ENCODE measurements at regions not wholly inside any gene's neighbourhood (a gene's known extent, or its start where the extent isn't known, plus 50 kb on each side); places are given as distances from the start of the nearest gene placed in this dataset.

DNA sequence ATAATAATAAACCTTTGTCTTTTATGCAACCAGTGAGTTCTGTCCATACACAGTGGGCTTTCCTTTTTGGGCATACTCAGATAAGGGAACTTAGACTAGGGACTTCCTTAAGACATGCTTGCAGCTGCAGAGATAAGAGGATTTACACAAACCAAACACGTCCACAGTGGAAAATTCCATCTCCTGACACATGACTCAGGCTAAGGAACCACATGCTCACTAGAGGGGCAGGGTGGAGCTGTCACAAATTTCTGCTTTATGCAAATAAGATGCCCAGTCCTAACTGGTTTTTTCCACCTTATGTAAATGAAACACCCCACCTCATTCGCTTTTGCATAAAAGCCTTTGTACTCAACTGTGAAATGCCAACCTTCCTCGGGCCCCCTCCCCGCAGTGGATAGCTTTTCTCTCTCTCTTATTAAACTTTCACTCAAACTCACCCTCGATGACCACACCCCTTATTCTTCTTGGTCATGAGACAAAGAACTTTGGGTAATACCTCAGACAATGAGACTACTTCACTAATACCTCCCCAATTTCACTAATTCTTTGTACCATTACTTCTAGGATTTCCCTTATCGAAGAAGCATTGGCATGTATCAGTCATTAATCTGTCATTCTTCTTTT is 170.3 kb upstream of the FTMT start:
- no peaks in the 10 kb centered on the region for H3K27me3 ChIP-seq (ENCODE audit: insufficient read depth, low read length)
- H3K4me3 ChIP-seq (ENCODE audit: low read length) = no peak overlapping the region
- H3K9me3 ChIP-seq (ENCODE audit: low read length) = no peaks in the 10 kb centered on the region
- H2AFZ ChIP-seq (ENCODE audit: low read depth, low read length) = no peak overlapping the region
- no peaks in the 10 kb centered on the region for H3K36me3 ChIP-seq (ENCODE audit: insufficient read depth, low read length)
- no peaks in the 10 kb centered on the region for H3K4me1 ChIP-seq (ENCODE audit: insufficient read depth, low read length)

DNA sequence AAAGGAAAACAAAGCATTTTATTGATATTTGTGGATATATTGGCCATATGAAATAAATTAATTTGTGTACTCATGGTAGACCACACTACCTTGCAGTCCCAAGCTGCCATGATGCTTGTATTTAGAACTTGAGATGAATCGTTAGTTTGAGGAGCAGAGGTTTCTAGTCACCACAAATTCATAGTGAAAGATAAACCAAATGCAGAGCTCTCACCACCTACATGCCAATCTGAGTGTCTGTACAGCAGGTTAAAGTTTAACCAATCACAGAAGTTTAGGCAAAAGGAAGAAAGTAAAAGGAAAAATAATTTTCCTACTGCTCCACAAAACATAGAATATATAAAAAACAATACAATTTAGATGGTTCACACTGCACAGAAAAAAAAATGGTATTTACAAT is 163.6 kb upstream of the FTMT start:
- no peaks in the 10 kb centered on the region for H3K36me3 ChIP-seq (ENCODE audit: insufficient read depth, low read length)
- no peaks in the 10 kb centered on the region for H3K4me1 ChIP-seq (ENCODE audit: insufficient read depth, low read length)
- H3K27me3 ChIP-seq (ENCODE audit: insufficient read depth, low read length) = no peaks in the 10 kb centered on the region
- no peak overlapping the region for H2AFZ ChIP-seq (ENCODE audit: low read depth, low read length)
- no peaks in the 10 kb centered on the region for H3K9me3 ChIP-seq (ENCODE audit: low read length)
- no peak overlapping the region for H3K4me3 ChIP-seq (ENCODE audit: low read length)

DNA sequence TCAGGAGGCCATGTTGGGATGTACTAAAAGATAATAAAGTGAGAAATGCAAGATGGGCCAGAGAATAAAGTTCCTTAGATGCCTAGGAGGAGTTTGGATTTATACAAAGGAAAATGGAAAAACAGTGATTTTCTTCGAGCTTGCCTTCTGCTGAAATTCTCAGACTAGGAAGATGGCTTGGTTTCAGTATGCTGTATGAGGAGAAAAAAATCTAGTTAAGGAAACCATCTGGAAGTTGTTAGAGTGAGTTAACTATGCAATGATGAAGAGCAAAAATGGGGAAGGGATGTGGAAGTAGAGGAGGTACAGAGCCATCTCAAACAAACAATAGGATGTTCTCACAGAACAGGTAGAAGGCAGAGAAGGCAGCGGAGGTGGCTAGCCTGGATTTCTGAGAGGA is 162.9 kb upstream of the FTMT start:
- no peaks in the 10 kb centered on the region for H3K27me3 ChIP-seq (ENCODE audit: insufficient read depth, low read length)
- no peaks in the 10 kb centered on the region for H3K9me3 ChIP-seq (ENCODE audit: low read length)
- no peak overlapping the region for H3K4me3 ChIP-seq (ENCODE audit: low read length)

DNA sequence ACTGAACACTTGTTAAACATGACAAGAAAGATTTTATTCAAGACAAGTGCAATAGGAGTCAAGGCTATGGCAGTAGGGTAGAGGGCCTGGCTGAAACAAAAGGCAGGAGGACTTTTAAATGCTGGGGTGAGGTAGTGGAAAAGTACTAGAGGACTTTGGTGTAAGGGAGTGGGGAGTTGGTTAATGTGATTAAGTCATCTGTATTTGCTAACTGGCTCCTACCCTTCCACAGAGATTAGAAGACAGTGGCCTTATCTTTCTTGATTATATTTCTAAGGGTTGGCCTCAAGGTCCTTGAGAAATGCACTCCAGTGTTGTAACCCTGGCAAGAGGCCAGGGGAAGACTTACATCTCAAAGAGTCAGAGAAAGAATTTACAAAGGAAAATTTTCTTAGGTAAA is 160.2 kb upstream of the FTMT start:
- Histone ChIP-seq H3K4me1 (ENCODE audit: insufficient read depth, low read length) (no peaks in the 10 kb centered on the region), H3K4me3 (ENCODE audit: low read length) (no peak overlapping the region), H2AFZ (ENCODE audit: low read depth, low read length) (no peak overlapping the region), H3K36me3 (ENCODE audit: insufficient read depth, low read length) (no peaks in the 10 kb centered on the region), H3K9me3 (ENCODE audit: low read length) (no peaks in the 10 kb centered on the region), H3K27me3 (ENCODE audit: insufficient read depth, low read length) (no peaks in the 10 kb centered on the region)

More for the DNA sequence above, 162.9 kb upstream of the FTMT start:
- H3K4me1 ChIP-seq (ENCODE audit: insufficient read depth, low read length) = no peaks in the 10 kb centered on the region
- no peak overlapping the region for H2AFZ ChIP-seq (ENCODE audit: low read depth, low read length)
- no peaks in the 10 kb centered on the region for H3K36me3 ChIP-seq (ENCODE audit: insufficient read depth, low read length)

DNA sequence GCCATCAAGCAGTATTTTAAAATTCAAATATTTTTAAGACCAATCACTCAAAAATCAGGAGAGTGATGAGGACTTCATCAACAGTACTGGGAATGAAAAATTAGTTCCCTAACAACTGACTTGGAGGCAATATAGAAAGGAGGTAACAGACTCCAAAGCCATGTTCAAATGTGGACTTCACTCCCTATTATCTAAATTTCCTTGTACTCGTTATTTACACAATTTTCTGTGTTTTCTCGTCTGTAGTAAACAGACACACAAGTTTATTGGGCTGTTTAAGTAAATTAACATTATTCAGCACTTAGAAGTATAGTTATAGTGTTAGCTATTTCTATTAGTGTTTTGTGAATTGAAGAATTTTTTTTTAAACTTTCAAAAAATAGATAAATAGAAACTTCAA is 159.5 kb upstream of the FTMT start:
- no peaks in the 10 kb centered on the region for H3K36me3 ChIP-seq (ENCODE audit: insufficient read depth, low read length)

DNA sequence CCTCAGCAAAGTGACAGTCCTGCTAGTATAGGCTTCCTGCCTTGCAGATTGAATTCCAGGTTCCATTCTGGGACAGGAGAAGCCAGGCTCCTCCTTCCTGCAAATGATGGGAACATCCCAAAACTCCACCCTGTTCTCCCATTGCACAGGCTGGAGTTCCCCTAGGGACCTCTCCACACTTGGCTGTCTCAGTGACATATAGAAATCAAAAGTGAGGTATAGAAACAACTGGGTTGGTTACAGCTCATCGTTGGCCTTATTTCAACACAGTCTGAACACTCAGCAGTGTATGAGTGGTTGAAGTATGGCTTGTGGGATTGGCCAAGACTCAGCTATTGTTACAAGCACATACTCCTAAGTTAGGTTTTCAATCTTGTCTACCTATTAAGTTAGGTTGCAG is 157.8 kb upstream of the FTMT start:
- Histone ChIP-seq H3K9me3 (ENCODE audit: low read length) (no peaks in the 10 kb centered on the region), H3K4me3 (ENCODE audit: low read length) (no peak overlapping the region), H2AFZ (ENCODE audit: low read depth, low read length) (no peak overlapping the region), H3K36me3 (ENCODE audit: insufficient read depth, low read length) (no peaks in the 10 kb centered on the region), H3K27me3 (ENCODE audit: insufficient read depth, low read length) (no peaks in the 10 kb centered on the region), H3K4me1 (ENCODE audit: insufficient read depth, low read length) (no peaks in the 10 kb centered on the region)

More for the DNA sequence above, 159.5 kb upstream of the FTMT start:
- H3K4me3 ChIP-seq (ENCODE audit: low read length) = no peak overlapping the region
- H3K27me3 ChIP-seq (ENCODE audit: insufficient read depth, low read length) = no peaks in the 10 kb centered on the region
- H3K9me3 ChIP-seq (ENCODE audit: low read length) = no peaks in the 10 kb centered on the region
- no peak overlapping the region for H2AFZ ChIP-seq (ENCODE audit: low read depth, low read length)
- H3K4me1 ChIP-seq (ENCODE audit: insufficient read depth, low read length) = no peaks in the 10 kb centered on the region

DNA sequence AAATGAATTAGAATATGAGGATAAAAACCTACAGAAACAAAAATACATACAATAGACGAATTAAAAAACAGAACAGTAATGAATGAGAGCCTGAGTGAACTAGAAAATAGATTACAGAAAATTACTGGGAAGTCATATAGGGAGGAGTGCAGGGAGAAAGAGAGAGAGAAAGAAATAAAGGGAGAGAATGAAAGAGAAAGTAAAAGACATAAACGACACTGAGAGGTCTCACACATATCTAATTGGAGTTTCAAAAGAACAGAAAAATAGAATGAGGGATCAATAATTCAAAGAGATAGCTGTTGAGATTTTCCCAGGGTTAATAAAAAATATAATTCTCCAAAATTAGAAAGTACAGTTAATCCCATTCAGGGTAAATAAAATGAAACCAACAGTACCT is 156.4 kb upstream of the FTMT start:
- H3K36me3 ChIP-seq (ENCODE audit: insufficient read depth, low read length) = no peaks in the 10 kb centered on the region
- H3K9me3 ChIP-seq (ENCODE audit: low read length) = no peaks in the 10 kb centered on the region
- no peaks in the 10 kb centered on the region for H3K27me3 ChIP-seq (ENCODE audit: insufficient read depth, low read length)
- H2AFZ ChIP-seq (ENCODE audit: low read depth, low read length) = no peak overlapping the region
- no peaks in the 10 kb centered on the region for H3K4me1 ChIP-seq (ENCODE audit: insufficient read depth, low read length)
- no peak overlapping the region for H3K4me3 ChIP-seq (ENCODE audit: low read length)

DNA sequence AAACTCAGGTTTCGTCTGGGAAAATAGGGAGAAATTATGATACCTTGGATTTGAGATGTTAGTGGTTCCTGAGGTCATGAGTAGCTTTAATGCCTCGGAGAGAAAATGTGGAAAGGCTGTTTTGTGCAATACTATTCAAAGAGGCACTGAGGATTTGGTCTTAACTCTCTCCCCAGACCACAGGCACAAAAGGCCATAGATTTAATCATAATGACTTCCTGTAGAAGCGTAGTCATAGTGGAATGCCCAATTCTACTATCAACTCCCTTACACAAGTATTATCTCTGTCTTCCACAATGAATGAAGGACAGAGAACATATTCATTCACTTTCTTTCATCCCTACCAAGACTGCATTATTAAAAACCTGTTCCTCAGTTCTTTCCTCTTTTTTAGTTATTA is 153.0 kb upstream of the FTMT start:
- Histone ChIP-seq H3K27me3 (ENCODE audit: insufficient read depth, low read length) (no peaks in the 10 kb centered on the region), H3K4me1 (ENCODE audit: insufficient read depth, low read length) (peaks cover 8% of the 10 kb centered on the region), H3K4me3 (ENCODE audit: low read length) (no peak overlapping the region), H3K36me3 (ENCODE audit: insufficient read depth, low read length) (no peaks in the 10 kb centered on the region), H3K9me3 (ENCODE audit: low read length) (no peaks in the 10 kb centered on the region), H2AFZ (ENCODE audit: low read depth, low read length) (no peak overlapping the region)

DNA sequence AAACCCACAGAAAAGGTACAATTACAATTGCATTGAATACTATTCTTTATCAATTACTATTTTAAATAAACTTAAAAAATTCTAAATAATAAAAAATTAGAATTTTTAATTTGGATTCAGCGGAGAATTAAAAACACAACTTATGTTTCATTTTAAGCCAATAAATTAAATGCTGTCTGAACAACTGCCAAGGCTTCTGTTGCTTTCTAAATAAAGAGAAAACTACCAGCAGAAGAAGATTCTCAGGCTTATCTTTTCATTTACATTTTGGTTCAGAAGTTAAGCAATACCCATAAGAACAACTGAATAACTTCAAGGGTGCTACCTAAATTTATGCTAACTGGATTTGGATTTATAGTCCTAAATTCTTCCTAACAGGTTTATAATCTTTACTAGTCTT is 150.0 kb upstream of the FTMT start:
- H3K4me3 ChIP-seq (ENCODE audit: low read length) = no peak overlapping the region
- H3K36me3 ChIP-seq (ENCODE audit: insufficient read depth, low read length) = no peaks in the 10 kb centered on the region
- H3K4me1 ChIP-seq (ENCODE audit: insufficient read depth, low read length) = peaks cover 8% of the 10 kb centered on the region
- H3K9me3 ChIP-seq (ENCODE audit: low read length) = no peaks in the 10 kb centered on the region
- H3K27me3 ChIP-seq (ENCODE audit: insufficient read depth, low read length) = no peaks in the 10 kb centered on the region
- no peak overlapping the region for H2AFZ ChIP-seq (ENCODE audit: low read depth, low read length)

DNA sequence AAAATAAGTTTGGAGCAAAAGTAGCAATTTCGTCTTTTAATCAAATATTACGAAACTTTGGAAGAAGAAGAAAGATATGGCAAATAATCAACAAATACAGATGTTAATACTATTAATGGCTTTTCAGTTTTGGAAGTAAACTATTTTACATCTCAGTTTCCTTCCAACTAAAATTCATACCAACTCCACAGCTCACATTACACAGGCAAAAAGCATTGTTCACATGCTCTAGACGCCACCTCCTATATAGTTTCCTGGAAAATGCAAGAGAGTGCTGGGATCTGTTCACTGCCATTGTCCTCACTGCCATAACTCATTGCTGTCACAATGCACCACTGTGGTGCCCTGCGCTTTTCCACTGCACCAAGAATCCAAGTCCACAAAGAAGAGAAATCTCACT is 149.0 kb upstream of the FTMT start:
- Histone ChIP-seq H3K9me3 (ENCODE audit: low read length) (no peaks in the 10 kb centered on the region), H2AFZ (ENCODE audit: low read depth, low read length) (peak overlapping the region; percentile 78), H3K4me3 (ENCODE audit: low read length) (no peak overlapping the region), H3K4me1 (ENCODE audit: insufficient read depth, low read length) (peaks cover 8% of the 10 kb centered on the region), H3K27me3 (ENCODE audit: insufficient read depth, low read length) (no peaks in the 10 kb centered on the region), H3K36me3 (ENCODE audit: insufficient read depth, low read length) (no peaks in the 10 kb centered on the region)

DNA sequence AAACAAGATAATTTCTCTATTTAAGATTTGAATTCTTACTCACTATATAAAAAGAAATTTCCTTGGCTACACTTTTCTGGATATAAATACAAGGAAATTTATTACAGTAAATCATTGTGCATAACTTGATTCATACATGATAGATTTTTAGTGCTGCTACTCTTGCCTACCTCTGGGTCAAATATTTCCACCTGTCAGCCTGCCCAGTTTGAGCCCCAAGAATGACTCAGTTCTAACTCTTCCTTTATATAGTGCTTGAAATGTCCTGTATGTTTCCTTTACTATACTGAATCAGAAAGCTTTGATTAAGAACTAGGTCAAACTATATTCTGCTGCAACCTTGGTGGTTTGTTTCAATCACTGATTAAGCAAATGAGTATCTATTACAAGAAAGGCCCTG is 147.4 kb upstream of the FTMT start:
- Histone ChIP-seq H2AFZ (ENCODE audit: low read depth, low read length) (no peak overlapping the region), H3K9me3 (ENCODE audit: low read length) (no peaks in the 10 kb centered on the region), H3K4me1 (ENCODE audit: insufficient read depth, low read length) (peaks cover 8% of the 10 kb centered on the region), H3K27me3 (ENCODE audit: insufficient read depth, low read length) (no peaks in the 10 kb centered on the region), H3K4me3 (ENCODE audit: low read length) (no peak overlapping the region), H3K36me3 (ENCODE audit: insufficient read depth, low read length) (no peaks in the 10 kb centered on the region)

DNA sequence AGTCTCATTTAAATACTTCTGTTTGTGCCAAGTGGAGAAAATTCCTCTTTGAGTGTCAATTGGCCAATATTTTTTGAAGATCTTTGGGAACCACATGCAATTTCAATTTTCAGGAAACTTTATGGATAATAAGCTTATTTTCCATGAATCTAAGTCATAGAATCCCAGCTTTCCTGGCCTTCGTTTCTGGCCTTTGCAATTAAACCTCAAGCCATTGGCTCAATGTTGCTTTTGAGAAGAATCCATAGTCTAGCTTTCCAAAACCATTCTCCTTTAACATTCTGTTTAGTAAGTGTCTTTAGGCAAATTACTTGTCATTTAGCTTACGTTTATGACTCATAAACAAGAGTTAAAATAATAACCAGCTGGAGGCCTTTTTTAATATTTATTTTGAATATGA is 145.0 kb upstream of the FTMT start:
- Histone ChIP-seq H3K36me3 (ENCODE audit: insufficient read depth, low read length) (no peaks in the 10 kb centered on the region), H3K4me3 (ENCODE audit: low read length) (no peak overlapping the region), H3K9me3 (ENCODE audit: low read length) (no peaks in the 10 kb centered on the region), H3K4me1 (ENCODE audit: insufficient read depth, low read length) (peaks cover 8% of the 10 kb centered on the region), H3K27me3 (ENCODE audit: insufficient read depth, low read length) (no peaks in the 10 kb centered on the region), H2AFZ (ENCODE audit: low read depth, low read length) (no peak overlapping the region)

DNA sequence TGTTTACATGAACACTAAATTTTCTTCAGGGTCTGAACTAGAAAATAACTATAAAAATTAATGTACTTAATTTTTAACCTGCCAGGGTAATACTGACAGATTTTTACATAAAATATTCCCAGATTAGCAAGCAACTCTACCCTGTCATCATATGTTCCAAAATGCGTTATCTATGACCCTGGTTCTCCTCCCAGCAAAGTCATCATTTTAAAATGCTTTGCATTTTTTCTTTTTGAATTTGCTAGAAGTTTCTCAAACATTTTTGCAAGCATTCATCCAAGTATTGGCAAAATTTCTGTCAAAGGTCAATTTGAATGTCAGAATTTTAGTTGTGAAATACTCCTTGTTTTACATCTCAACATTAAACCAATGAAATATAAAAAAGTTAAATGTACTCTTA is 144.5 kb upstream of the FTMT start:
- no peaks in the 10 kb centered on the region for H3K36me3 ChIP-seq (ENCODE audit: insufficient read depth, low read length)
- peaks cover 8% of the 10 kb centered on the region for H3K4me1 ChIP-seq (ENCODE audit: insufficient read depth, low read length)
- no peaks in the 10 kb centered on the region for H3K27me3 ChIP-seq (ENCODE audit: insufficient read depth, low read length)
- no peak overlapping the region for H3K4me3 ChIP-seq (ENCODE audit: low read length)
- no peaks in the 10 kb centered on the region for H3K9me3 ChIP-seq (ENCODE audit: low read length)
- H2AFZ ChIP-seq (ENCODE audit: low read depth, low read length) = no peak overlapping the region

DNA sequence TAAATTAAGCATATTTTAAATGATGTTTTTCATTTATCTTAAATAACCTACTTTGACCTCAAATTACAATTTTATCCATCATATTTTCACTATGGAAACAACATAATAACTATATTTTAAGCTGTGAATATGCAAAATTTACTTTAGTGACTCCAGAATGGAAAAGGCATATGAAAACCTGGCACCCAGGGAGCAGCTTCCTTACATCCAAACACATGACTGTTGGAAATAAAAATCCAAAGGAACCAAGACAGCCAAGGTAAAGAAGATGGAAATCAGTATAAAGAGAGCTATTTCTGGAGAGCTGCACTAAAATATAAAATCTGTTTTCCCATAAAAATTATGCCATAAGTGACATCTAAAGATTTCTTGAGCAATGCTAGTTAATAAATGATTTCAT is 140.3 kb upstream of the FTMT start:
- Histone ChIP-seq H3K4me3 (ENCODE audit: low read length) (no peak overlapping the region), H2AFZ (ENCODE audit: low read depth, low read length) (no peak overlapping the region), H3K36me3 (ENCODE audit: insufficient read depth, low read length) (no peaks in the 10 kb centered on the region), H3K4me1 (ENCODE audit: insufficient read depth, low read length) (no peaks in the 10 kb centered on the region), H3K27me3 (ENCODE audit: insufficient read depth, low read length) (no peaks in the 10 kb centered on the region), H3K9me3 (ENCODE audit: low read length) (no peaks in the 10 kb centered on the region)
